IMR-90 (cell line): ENCODE measurements at regions not wholly inside any gene's neighbourhood (a gene's known extent, or its start where the extent isn't known, plus 50 kb on each side); places are given as distances from the start of the nearest gene placed in this dataset.

ENCODE experiments used
- ATAC-seq: fragments of 200-7000 bp; cut with Tn5 transposase; 2 replicates; pipeline ENCODE4 v1.9.1; 2020; ENCODE audit warnings: low read depth, mild to moderate bottlenecking, moderate library complexity
- BruUV-seq: library from RNA; stranded (reverse); fragments of 400-500 nt; replicated peaks from 2 replicates; lab custom pipeline; 2021; lab: Mats Ljungman, UMichigan
- CTCF ChIA-PET: fragments of 300-600 bp; formaldehyde crosslinking; extraction: SDS; loops from one replicate; lab custom pipeline; 2021; ENCODE audit warnings: antibody characterized with exemption; lab: Yijun Ruan, JAX
- POLR2A ChIA-PET: fragments of 300-600 bp; sonication (Branson Sonifier 250); formaldehyde crosslinking; loops from one replicate; lab custom pipeline; 2022; ENCODE audit warnings: antibody characterized with exemption; ENCODE audit not compliant: unreplicated experiment; lab: Charles Lee
- DNase-seq: peaks from one replicate; pipeline ENCODE4 v3.0.0; 2013
- H2AFZ ChIP-seq: replicated peaks from 2 replicates; pipeline ENCODE3; 2013; ENCODE audit warnings: low read length, mild to moderate bottlenecking; ENCODE audit not compliant: poor library complexity
- H2AK5ac ChIP-seq: 2 replicates; pipeline ENCODE4 v1.6.1; 2013; ENCODE audit warnings: low read depth, low read length, inconsistent platforms
- H2AK9ac ChIP-seq: replicated peaks from 2 replicates; pipeline ENCODE3; 2013; ENCODE audit warnings: mild to moderate bottlenecking, low read depth, low read length, moderate library complexity; ENCODE audit not compliant: poor library complexity
- H2BK120ac ChIP-seq: 2 replicates; pipeline ENCODE4 v1.6.1; 2013; ENCODE audit warnings: low read depth, low read length, inconsistent platforms
- H2BK15ac ChIP-seq: 3 replicates; pipeline ENCODE4 v1.6.1; 2013; ENCODE audit warnings: low read depth, low read length, inconsistent platforms
- H2BK20ac ChIP-seq: 2 replicates; pipeline ENCODE4 v1.6.1; 2013; ENCODE audit warnings: low read depth, mild to moderate bottlenecking, inconsistent platforms, low read length, moderate library complexity
- H2BK5ac ChIP-seq: 2 replicates; pipeline ENCODE4 v1.6.1; 2013; ENCODE audit warnings: mild to moderate bottlenecking, low read depth, low read length, inconsistent platforms; ENCODE audit not compliant: poor library complexity, severe bottlenecking
- H3K14ac ChIP-seq: replicated peaks from 2 replicates; pipeline ENCODE4 v1.6.1; 2013; ENCODE audit warnings: low read depth, low read length, inconsistent platforms
- H3K18ac ChIP-seq: 2 replicates; pipeline ENCODE4 v1.6.1; 2013; ENCODE audit warnings: low read depth, low read length, control low read depth
- H3K23ac ChIP-seq: 2 replicates; pipeline ENCODE4 v1.6.1; 2013; ENCODE audit warnings: low read depth, low read length, inconsistent platforms
- H3K27ac ChIP-seq: 2 replicates; pipeline ENCODE4 v1.5.1; 2013; ENCODE audit warnings: mild to moderate bottlenecking, control low read depth, low read length; ENCODE audit not compliant: insufficient read depth
- H3K27me3 ChIP-seq: 2 replicates; pipeline ENCODE4 v1.6.1; 2013; ENCODE audit warnings: low read length; ENCODE audit not compliant: control insufficient read depth, insufficient read depth
- H3K36me3 ChIP-seq: 2 replicates; pipeline ENCODE4 v1.6.1; 2013; ENCODE audit warnings: low read length, mixed read lengths; ENCODE audit not compliant: control insufficient read depth, insufficient read depth
- H3K4ac ChIP-seq: 2 replicates; pipeline ENCODE4 v1.6.1; 2013; ENCODE audit warnings: low read depth, low read length, inconsistent platforms
- H3K4me1 ChIP-seq: 2 replicates; pipeline ENCODE4 v1.6.1; 2013; ENCODE audit warnings: low read length, mixed read lengths; ENCODE audit not compliant: control insufficient read depth, insufficient read depth
- H3K4me2 ChIP-seq: 2 replicates; pipeline ENCODE4 v1.6.1; 2013; ENCODE audit warnings: low read depth, mild to moderate bottlenecking, control low read depth, low read length, moderate library complexity
- H3K4me3 ChIP-seq: 2 replicates; pipeline ENCODE4 v1.5.1; 2013; ENCODE audit warnings: low read depth, mild to moderate bottlenecking, control low read depth, low read length, moderate library complexity; ENCODE audit not compliant: insufficient read depth
- H3K56ac ChIP-seq: 2 replicates; pipeline ENCODE4 v1.6.1; 2013; ENCODE audit warnings: low read length, inconsistent platforms; ENCODE audit not compliant: insufficient read depth; ENCODE audit errors: extremely low read depth
- H3K79me1 ChIP-seq, 2 experiments: 2 replicates each; pipeline ENCODE4 v1.6.1; 2013; ENCODE audit warnings: low read length in 2 of 2, inconsistent platforms in 1 of 2, low read depth in 1 of 2
- H3K9ac ChIP-seq: 2 replicates; pipeline ENCODE4 v1.6.1; 2013; ENCODE audit warnings: low read depth, low read length, control low read depth
- H3K9me1 ChIP-seq: 2 replicates; pipeline ENCODE4 v1.6.1; 2013; ENCODE audit warnings: low read length, inconsistent platforms; ENCODE audit not compliant: insufficient read depth
- H3K9me3 ChIP-seq: 2 replicates; pipeline ENCODE4 v1.6.1; 2013; ENCODE audit warnings: low read length; ENCODE audit not compliant: control insufficient read depth, insufficient read depth
- H4K20me1 ChIP-seq: 2 replicates; pipeline ENCODE4 v1.6.1; 2013; ENCODE audit warnings: low read length, inconsistent platforms; ENCODE audit not compliant: insufficient read depth
- H4K5ac ChIP-seq: 2 replicates; pipeline ENCODE4 v1.6.1; 2013; ENCODE audit warnings: mild to moderate bottlenecking, low read depth, low read length, control low read depth
- H4K8ac ChIP-seq, 2 experiments: 2 replicates each; pipeline ENCODE4 v1.6.1; 2013; ENCODE audit warnings: low read depth in 2 of 2, low read length in 2 of 2, control low read depth in 1 of 2, inconsistent platforms in 1 of 2
- H4K91ac ChIP-seq: 2 replicates; pipeline ENCODE4 v1.6.1; 2013; ENCODE audit warnings: low read depth, low read length, inconsistent platforms; ENCODE audit not compliant: insufficient read depth
- BHLHE40 ChIP-seq: fragments of 150-350 bp; IDR thresholded peaks from 2 replicates; pipeline ENCODE4 v1.6.1; 2016; ENCODE audit warnings: mild to moderate bottlenecking, low read depth, low read length
- CEBPB ChIP-seq: IDR thresholded peaks from 2 replicates; pipeline ENCODE4 v1.6.1; 2012; ENCODE audit warnings: low read depth, low read length, improper control_type of control experiment
- CHD1 ChIP-seq: IDR thresholded peaks from 2 replicates; pipeline ENCODE4 v1.6.1; 2012; ENCODE audit warnings: low read depth, low read length, improper control_type of control experiment
- CTCF ChIP-seq: conservative IDR thresholded peaks from 2 replicates; pipeline ENCODE4 v1.5.1; 2012; ENCODE audit warnings: mild to moderate bottlenecking, low read depth, low read length, improper control_type of control experiment
- FOS ChIP-seq: fragments of 150-350 bp; IDR thresholded peaks from 2 replicates; pipeline ENCODE4 v1.6.1; 2016; ENCODE audit warnings: low read depth, low read length
- MAFK ChIP-seq: IDR thresholded peaks from 2 replicates; pipeline ENCODE4 v1.6.1; 2012; ENCODE audit warnings: low read depth, low read length, improper control_type of control experiment
- MAZ ChIP-seq: IDR thresholded peaks from 2 replicates; pipeline ENCODE4 v1.6.1; 2012; ENCODE audit warnings: low read depth, mild to moderate bottlenecking, low read length, improper control_type of control experiment, moderate library complexity, borderline replicate concordance
- MXI1 ChIP-seq: IDR thresholded peaks from 2 replicates; pipeline ENCODE4 v1.6.1; 2012; ENCODE audit warnings: low read depth, mild to moderate bottlenecking, low read length, moderate library complexity, borderline replicate concordance
- NFE2L2 ChIP-seq: fragments of 150-350 bp; IDR thresholded peaks from 2 replicates; pipeline ENCODE4 v1.6.1; 2016; ENCODE audit warnings: low read depth, mild to moderate bottlenecking, low read length
- POLR2A ChIP-seq: IDR thresholded peaks from 2 replicates; pipeline ENCODE4 v1.6.1; 2012; ENCODE audit warnings: mild to moderate bottlenecking, low read depth, low read length
- RAD21 ChIP-seq: IDR thresholded peaks from 2 replicates; pipeline ENCODE4 v1.6.1; 2012; ENCODE audit warnings: low read length, improper control_type of control experiment
- RCOR1 ChIP-seq: IDR thresholded peaks from 2 replicates; pipeline ENCODE4 v1.6.1; 2012; ENCODE audit warnings: mild to moderate bottlenecking, low read length, improper control_type of control experiment; ENCODE audit not compliant: insufficient replicate concordance
- RFX5 ChIP-seq: IDR thresholded peaks from 2 replicates; pipeline ENCODE4 v1.8.0; 2012; ENCODE audit warnings: low read depth, mild to moderate bottlenecking, low read length, moderate library complexity
- SMC3 ChIP-seq: fragments of 150-350 bp; IDR thresholded peaks from 2 replicates; pipeline ENCODE4 v1.6.1; 2016; ENCODE audit warnings: low read depth, mild to moderate bottlenecking, antibody characterized with exemption, low read length, moderate library complexity
- USF2 ChIP-seq: fragments of 150-350 bp; IDR thresholded peaks from 2 replicates; pipeline ENCODE4 v1.6.1; 2017; ENCODE audit warnings: mild to moderate bottlenecking, antibody characterized with exemption, low read length, low read depth
- WGBS, 2 experiments: methylation state at CpG; one replicate each; pipeline versions ENCODE4 v1.1.5 to v1.1.7; 2013; ENCODE audit warnings: missing lambda C conversion rate in 2 of 2; ENCODE audit not compliant: insufficient read length in 1 of 2; ENCODE audit errors: extremely low coverage in 2 of 2; 5-methylcytosine and 5-hydroxymethylcytosine counted together
- dilution Hi-C: fragments of 300-500 bp; cut with HindIII; formaldehyde crosslinking; loops from one replicate; pipeline ENCODE4 v1.14.3; 2018; ENCODE audit warnings: low sequenced_read_pairs; ENCODE audit not compliant: unreplicated experiment
- in situ Hi-C: fragments of 300-500 bp; cut with MboI; formaldehyde crosslinking; loops from 3 replicates; pipeline ENCODE4 v1.14.3; 2019; ENCODE audit warnings: low sequenced_read_pairs, inconsistent platforms, mixed read lengths
- intact Hi-C: fragments of 100-400 bp; cut with micrococcal nuclease; formaldehyde crosslinking; loops from 2 replicates; pipeline ENCODE4 v1.10.0; 2022
- TF ChIP-seq, protein P1 (sequence below): fragments of 150-350 bp; IDR thresholded peaks from 2 replicates; pipeline ENCODE4 v1.6.1; 2016; ENCODE audit warnings: low read depth, mild to moderate bottlenecking, low read length, moderate library complexity, borderline replicate concordance

DNA sequence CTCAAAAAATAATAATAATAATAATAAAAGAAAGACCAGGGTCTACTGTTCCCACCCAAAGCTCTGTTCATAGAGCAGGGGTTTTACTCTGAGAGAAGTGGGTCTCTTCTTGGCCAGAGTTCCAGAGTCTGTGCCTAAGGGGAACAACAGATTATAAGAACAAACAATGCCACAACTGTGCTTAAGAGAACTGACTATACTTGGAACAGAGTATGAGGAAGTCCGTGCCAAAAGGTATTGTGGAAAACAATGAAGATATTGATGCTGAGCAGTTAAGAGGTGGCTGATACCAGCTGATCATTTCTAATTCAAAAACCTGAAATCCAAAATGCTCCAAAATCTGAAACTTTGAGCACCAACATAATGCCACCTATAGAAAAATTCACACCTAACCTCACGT, 229.6 kb downstream of the FBXO8 start:
- no TSS peak for BruUV-seq
- Histone ChIP-seq H3K18ac (no peak overlapping the region), H2BK15ac (no peak overlapping the region), H2BK20ac (no peak overlapping the region), H3K14ac (no peak overlapping the region), H2AK9ac (no peak overlapping the region), H3K27ac (no peak overlapping the region), H3K9me1 (no peaks in the 10 kb centered on the region), H3K4me2 (no peak overlapping the region), H2BK120ac (no peak overlapping the region), H3K9ac (no peak overlapping the region), H3K79me1 (no peaks in the 10 kb centered on the region), H3K4me3 (no peak overlapping the region), H2AK5ac (no peak overlapping the region), H4K5ac (no peak overlapping the region), H3K56ac (no peak overlapping the region), H4K8ac (no peak overlapping the region), H3K4ac (no peak overlapping the region), H3K4me1 (no peaks in the 10 kb centered on the region), H2BK5ac (no peak overlapping the region), H3K9me3 (no peaks in the 10 kb centered on the region), H4K91ac (no peak overlapping the region), H3K36me3 (no peaks in the 10 kb centered on the region), H3K27me3 (no peaks in the 10 kb centered on the region), H4K20me1 (no peaks in the 10 kb centered on the region), H3K23ac (no peak overlapping the region), H2AFZ (no peak overlapping the region)
- ChIA-PET POLR2A (no interaction called here), CTCF (no interaction called here)
- no CpG with 5 or more reads among the region's 2 CpGs for WGBS, 2 experiments
- DNase-seq (no peak), ATAC-seq (no peak)
- in situ Hi-C loops = no loop called here
- intact Hi-C loops = no loop called here
- dilution Hi-C loops = no loop called here
- TF ChIP-seq NFE2L2 (no peak), CTCF (no peak), MAZ (no peak), MAFK (no peak), FOS (no peak), RFX5 (no peak), USF2 (no peak), RCOR1 (no peak), CEBPB (no peak), RAD21 (no peak), CHD1 (no peak), MXI1 (no peak), POLR2A (no peak), SMC3 (no peak), BHLHE40 (no peak)
- TF ChIP-seq, protein P1, sequence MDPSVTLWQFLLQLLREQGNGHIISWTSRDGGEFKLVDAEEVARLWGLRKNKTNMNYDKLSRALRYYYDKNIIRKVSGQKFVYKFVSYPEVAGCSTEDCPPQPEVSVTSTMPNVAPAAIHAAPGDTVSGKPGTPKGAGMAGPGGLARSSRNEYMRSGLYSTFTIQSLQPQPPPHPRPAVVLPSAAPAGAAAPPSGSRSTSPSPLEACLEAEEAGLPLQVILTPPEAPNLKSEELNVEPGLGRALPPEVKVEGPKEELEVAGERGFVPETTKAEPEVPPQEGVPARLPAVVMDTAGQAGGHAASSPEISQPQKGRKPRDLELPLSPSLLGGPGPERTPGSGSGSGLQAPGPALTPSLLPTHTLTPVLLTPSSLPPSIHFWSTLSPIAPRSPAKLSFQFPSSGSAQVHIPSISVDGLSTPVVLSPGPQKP = no peak
